Panc1 (cell line): ENCODE measurements at regions not wholly inside any gene's neighbourhood (a gene's known extent, or its start where the extent isn't known, plus 50 kb on each side); places are given as distances from the start of the nearest gene placed in this dataset.

Source experiments
- ATAC-seq: fragments of 200-7000 bp; cut with Tn5 transposase; 2 replicates; pipeline ENCODE4 v1.9.1; 2020; ENCODE audit warnings: mild to moderate bottlenecking, moderate library complexity
- BruUV-seq: library from RNA; stranded (reverse); fragments of 400-500 nt; replicated peaks from 2 replicates; lab custom pipeline; 2021; lab: Mats Ljungman, UMichigan
- CTCF ChIA-PET: fragments of 300-600 bp; sonication (Branson Sonifier 250); formaldehyde crosslinking; loops from one replicate; lab custom pipeline; 2022; ENCODE audit warnings: antibody characterized with exemption; lab: Charles Lee
- POLR2A ChIA-PET: fragments of 300-600 bp; sonication (Branson Sonifier 250); formaldehyde crosslinking; loops from one replicate; lab custom pipeline; 2022; ENCODE audit warnings: antibody characterized with exemption; lab: Charles Lee
- DNase-seq: peaks from one replicate; pipeline ENCODE4 v3.0.0-alpha.2; 2010; ENCODE audit warnings: low read depth, low spot score
- H3K27ac ChIP-seq: 2 replicates; pipeline ENCODE4 v1.5.1; 2011; ENCODE audit warnings: mild to moderate bottlenecking, low read length, inconsistent platforms
- H3K27me3 ChIP-seq: fragments of 200-500 bp; sonication (Bioruptor generic); 2 replicates; pipeline ENCODE4 v1.6.0; 2014; ENCODE audit warnings: low read length, inconsistent platforms; ENCODE audit not compliant: control insufficient read depth, insufficient read depth
- H3K36me3 ChIP-seq: fragments of 200-500 bp; sonication (Bioruptor generic); 2 replicates; pipeline ENCODE4 v1.5.1; 2014; ENCODE audit warnings: inconsistent platforms, mild to moderate bottlenecking, low read length, moderate library complexity; ENCODE audit not compliant: control insufficient read depth, insufficient read depth
- H3K4me1 ChIP-seq: 2 replicates; pipeline ENCODE4 v1.5.1; 2011; ENCODE audit warnings: inconsistent platforms, mild to moderate bottlenecking, low read length, moderate library complexity; ENCODE audit not compliant: control insufficient read depth, insufficient read depth
- H3K4me3 ChIP-seq, 2 experiments: 2 replicates each; pipeline ENCODE4 v1.5.1; 2011 to 2012; ENCODE audit warnings: low read depth in 2 of 2, low read length in 2 of 2, mild to moderate bottlenecking in 2 of 2, inconsistent platforms in 1 of 2, moderate library complexity in 1 of 2
- H3K9me3 ChIP-seq: fragments of 200-500 bp; sonication (Bioruptor generic); 2 replicates; pipeline ENCODE4 v1.5.1; 2014; ENCODE audit warnings: low read depth, mild to moderate bottlenecking, inconsistent platforms, low read length, moderate library complexity; ENCODE audit not compliant: control insufficient read depth, insufficient read depth
- CTCF ChIP-seq: fragments of 450-650 bp; IDR thresholded peaks from 2 replicates; pipeline ENCODE4 v1.5.1; 2017; ENCODE audit warnings: mild to moderate bottlenecking
- POLR2AphosphoS5 ChIP-seq: IDR thresholded peaks from 2 replicates; pipeline ENCODE4 v1.6.1; 2012; ENCODE audit warnings: mild to moderate bottlenecking, low read depth, low read length, moderate library complexity
- REST ChIP-seq, 2 experiments: IDR thresholded peaks; 2 replicates each; pipeline ENCODE4 v1.6.1; 2011 to 2012; ENCODE audit warnings: low read depth in 2 of 2, control low read depth in 1 of 2, low read length in 1 of 2, mild to moderate bottlenecking in 1 of 2, moderate library complexity in 1 of 2; ENCODE audit not compliant: insufficient read depth in 1 of 2
- SIN3A ChIP-seq: IDR thresholded peaks from 2 replicates; pipeline ENCODE4 v1.6.1; 2012; ENCODE audit warnings: low read depth, mild to moderate bottlenecking, low read length, moderate library complexity, borderline replicate concordance; ENCODE audit not compliant: insufficient read depth
- TCF7L2 ChIP-seq: IDR thresholded peaks from 2 replicates; pipeline ENCODE4 v1.6.1; 2011; ENCODE audit warnings: mild to moderate bottlenecking, low read depth, low read length, inconsistent platforms
- in situ Hi-C: cut with HindIII; loops from 2 replicates; pipeline ENCODE4 v1.10.0; 2016; ENCODE audit warnings: low sequenced_read_pairs, low pct_unique_long_range_greater_than_20kb
- intact Hi-C: fragments of 100-400 bp; cut with micrococcal nuclease; formaldehyde crosslinking; loops from one replicate; pipeline ENCODE4 v1.10.0; 2022; ENCODE audit not compliant: unreplicated experiment

GRCh38 chr3:59620325-59620724 is 570.5 kb upstream of the CFAP20DC start:
- intact Hi-C loops (no loop called here), in situ Hi-C loops (no loop called here)
- ChIA-PET POLR2A (no interaction called here), CTCF (no interaction called here)
- Histone ChIP-seq H3K9me3 (no peaks in the 10 kb centered on the region), H3K27ac (no peak overlapping the region), H3K36me3 (no peaks in the 10 kb centered on the region), H3K4me1 (no peaks in the 10 kb centered on the region), H3K27me3 (no peaks in the 10 kb centered on the region), H3K4me3 (no peak overlapping the region)
- DNase-seq (no peak), ATAC-seq (no peak)
- TF ChIP-seq TCF7L2, result no peak
- TF ChIP-seq POLR2AphosphoS5, result no peak
- TF ChIP-seq SIN3A, result no peak
- no TSS peak for BruUV-seq

- Histone ChIP-seq H3K9me3 (no peaks in the 10 kb centered on the region), H3K4me1 (no peaks in the 10 kb centered on the region), H3K27me3 (no peaks in the 10 kb centered on the region), H3K4me3 (no peak overlapping the region), H3K27ac (no peak overlapping the region), H3K36me3 (no peaks in the 10 kb centered on the region)
- no peak for ATAC-seq
- intact Hi-C loops (no loop called here), in situ Hi-C loops (no loop called here)
- no TSS peak for BruUV-seq
- DNase-seq, result no peak
- ChIA-PET CTCF (no interaction called here), POLR2A (no interaction called here)
- no peak for TF ChIP-seq POLR2AphosphoS5
- TF ChIP-seq REST (IDR thresholded peaks at IDR 0.05; ENCODE audit: insufficient read depth in 1 of 2, low read depth in 2 of 2, low read length in 1 of 2), result no peak
- TF ChIP-seq CTCF, result no peak
- TF ChIP-seq TCF7L2, result no peak
Observed at GRCh38 chr3:59612444-59612715, 562.6 kb upstream of the CFAP20DC start.

- no TSS peak for BruUV-seq
- Histone ChIP-seq H3K9me3 (no peaks in the 10 kb centered on the region), H3K4me3 (no peak overlapping the region), H3K36me3 (no peaks in the 10 kb centered on the region), H3K27me3 (no peaks in the 10 kb centered on the region), H3K4me1 (no peaks in the 10 kb centered on the region), H3K27ac (no peak overlapping the region)
- TF ChIP-seq TCF7L2 (no peak), REST (IDR thresholded peaks at IDR 0.05; ENCODE audit: insufficient read depth in 1 of 2, low read depth in 2 of 2, low read length in 1 of 2) (no peak), SIN3A (no peak), CTCF (no peak), POLR2AphosphoS5 (no peak)
- in situ Hi-C loops, result no loop called here
- DNase-seq (no peak), ATAC-seq (no peak)
- ChIA-PET CTCF (no interaction called here), POLR2A (no interaction called here)
- intact Hi-C loops, result no loop called here
Observed at GRCh38 chr3:59611649-59612443, 562.0 kb upstream of the CFAP20DC start.
